Adrenal gland (tissue), 9 donors: ENCODE measurements at regions not wholly inside any gene's neighbourhood (a gene's known extent, or its start where the extent isn't known, plus 50 kb on each side); places are given as distances from the start of the nearest gene placed in this dataset.

ENCODE experiments used
- DNase-seq, 7 donors: peaks; one replicate each; pipeline ENCODE4 v3.0.0-alpha.2; 2019 to 2020
- H3K27ac ChIP-seq, 5 donors: fragments of 200-600 bp; sonication (generic) in 4 of 5; 1 replicate in 3 of 5; 2 replicates in 2 of 5; pipeline versions ENCODE4 v1.5.1 to v1.8.0; 2016 to 2020; ENCODE audit warnings: mild to moderate bottlenecking in 1 of 5
- H3K27me3 ChIP-seq: fragments of 200-600 bp; 2 replicates; pipeline ENCODE4 v1.8.0; 2021
- H3K36me3 ChIP-seq, 2 donors: fragments of 200-600 bp; replicated peaks in 1 of 2; 1 replicate in 1 of 2; 2 replicates in 1 of 2; pipeline versions ENCODE4 v1.5.1 to v1.8.0; 2018 to 2022
- H3K4me1 ChIP-seq, 2 donors: fragments of 200-600 bp; replicated peaks in 1 of 2; 1 replicate in 1 of 2; 2 replicates in 1 of 2; pipeline versions ENCODE4 v1.5.1 to v1.8.0; 2018 to 2021
- H3K4me3 ChIP-seq, 4 donors: fragments of 200-600 bp; sonication (generic) in 3 of 4; one replicate each; pipeline ENCODE4 v1.5.1; 2016 to 2018
- H3K9me3 ChIP-seq, 3 donors: fragments of 200-600 bp; sonication (generic) in 1 of 3; replicated peaks in 1 of 3; 1 replicate in 2 of 3; 2 replicates in 1 of 3; pipeline versions ENCODE4 v1.5.1 to v1.8.0; 2016 to 2021
- CTCF ChIP-seq, 6 experiments: fragments of 450-650 bp in 4 of 6; fragments of 200-600 bp in 2 of 6; sonication (generic) in 1 of 6; IDR thresholded peaks; 1 replicate in 5 of 6; 2 replicates in 1 of 6; pipeline versions ENCODE4 v1.5.1 to v1.8.0; 2016 to 2021; ENCODE audit warnings: antibody characterized with exemption in 6 of 6, mild to moderate bottlenecking in 2 of 6, moderate library complexity in 1 of 6
- POLR2A ChIP-seq, 2 donors: fragments of 450-650 bp; IDR thresholded peaks; one replicate each; pipeline ENCODE4 v1.6.1; 2017; ENCODE audit warnings: antibody characterized with exemption in 2 of 2, mild to moderate bottlenecking in 2 of 2, moderate library complexity in 1 of 2
- WGBS, 4 donors: extraction: QIAGEN DNeasy Blood & Tissue Kit in 2 of 4; methylation state at CpG; one replicate each; pipeline versions ENCODE4 v1.1.5 to v1.1.7; 2013 to 2017; 5-methylcytosine and 5-hydroxymethylcytosine counted together
- intact Hi-C, 2 donors: fragments of 100-400 bp; cut with DNase I; formaldehyde crosslinking; loops; one replicate each; pipeline versions ENCODE4 v1.14.1 to v1.15.0; 2022 to 2023
- donor health status: healthy with polysubstance abuse.
- donor health status: Bipolar disorder and iron deficiency.
- donor health status: DM: yes; HTN: yes; CAD: no.
- donor health status: DM: no; HTN: no; CAD: no.
- donor health status: DM: no; HTN: no; CAD: no.

GRCh38 chr2:176814740-176815367 lies 397.7 kb upstream of the HNRNPA3 start:
- Histone ChIP-seq H3K4me3 (no peak overlapping the region), H3K4me1 (peaks cover 16 to 30% of the 10 kb centered on the region in 2 donors), H3K27me3 (no peaks in the 10 kb centered on the region), H3K36me3 (no peaks in the 10 kb centered on the region), H3K9me3 (no peaks in the 10 kb centered on the region), H3K27ac (no peak overlapping the region)
- peak; percentile 54 to 80 (median 70) for TF ChIP-seq CTCF (IDR thresholded peaks at IDR 0.05)
- no peak for TF ChIP-seq POLR2A (IDR thresholded peaks at IDR 0.05)
- intact Hi-C loops, result loop anchor here (5.0 to 10.0 kb wide), 5 partner anchors 168 to 690 kb away; partner anchors contain the start of genes HOXD8 (in 2 of the 2) and HOXD9 (in 1 of the 2)
- 0% methylated on average over 2 of the region's 2 CpGs for WGBS, 4 donors
- no peak for DNase-seq

- Histone ChIP-seq H3K4me1 (peaks cover 16 to 26% of the 10 kb centered on the region in 2 donors), H3K27me3 (no peaks in the 10 kb centered on the region), H3K36me3 (no peaks in the 10 kb centered on the region), H3K9me3 (no peaks in the 10 kb centered on the region), H3K27ac (no peak overlapping the region), H3K4me3 (no peak overlapping the region)
- intact Hi-C loops, result loop anchor here (5.0 to 10.0 kb wide), 5 partner anchors 170 to 692 kb away; partner anchors contain the start of genes HOXD8 (in 2 of the 2) and HOXD9 (in 1 of the 2)
- TF ChIP-seq POLR2A (IDR thresholded peaks at IDR 0.05), result no peak
- peak in 1 of 6 experiments; percentile 14 for TF ChIP-seq CTCF (IDR thresholded peaks at IDR 0.05)
- WGBS, 4 donors, result 74 to 86% (median 83%) methylated on average over 7 of the region's 7 CpGs
- DNase-seq, result no peak
Measured at GRCh38 chr2:176817061-176817565, 395.5 kb upstream of the HNRNPA3 start.

- Histone ChIP-seq H3K27ac (no peak overlapping the region), H3K4me1 (peaks cover 10 to 16% of the 10 kb centered on the region in 2 donors), H3K27me3 (no peaks in the 10 kb centered on the region), H3K9me3 (no peaks in the 10 kb centered on the region), H3K36me3 (no peaks in the 10 kb centered on the region), H3K4me3 (no peak overlapping the region)
- intact Hi-C loops, result loop anchor here (5.0 to 10.0 kb wide), 5 partner anchors 171 to 693 kb away; partner anchors contain the start of genes HOXD8 (in 2 of the 2) and HOXD9 (in 1 of the 2)
- DNase-seq, result no peak
- 63 to 88% (median 82%) methylated on average over 4 of the region's 4 CpGs for WGBS, 4 donors
- no peak for TF ChIP-seq CTCF (IDR thresholded peaks at IDR 0.05)
- TF ChIP-seq POLR2A (IDR thresholded peaks at IDR 0.05), result no peak
Measured at GRCh38 chr2:176818076-176818475, 394.5 kb upstream of the HNRNPA3 start.

GRCh38 chr2:176818617-176819016 lies 394.0 kb upstream of the HNRNPA3 start:
- 64 to 78% (median 69%) methylated on average over 6 to 7 of the region's 7 CpGs for WGBS, 4 donors
- no peaks in the 10 kb centered on the region for H3K9me3 ChIP-seq
- no peaks in the 10 kb centered on the region for H3K27me3 ChIP-seq
- H3K4me1 ChIP-seq, result peaks cover 5 to 11% of the 10 kb centered on the region in 2 donors
- no peak for DNase-seq
- no peak overlapping the region for H3K4me3 ChIP-seq
- no peak overlapping the region for H3K27ac ChIP-seq
- intact Hi-C loops, result loop anchor here (5.0 to 10.0 kb wide), 5 partner anchors 171 to 694 kb away; partner anchors contain the start of genes HOXD8 (in 2 of the 2) and HOXD9 (in 1 of the 2)
- TF ChIP-seq POLR2A (IDR thresholded peaks at IDR 0.05) (no peak), CTCF (IDR thresholded peaks at IDR 0.05) (no peak)
- H3K36me3 ChIP-seq, result no peaks in the 10 kb centered on the region
